A673 (cell line): ENCODE measurements at regions not wholly inside any gene's neighbourhood (a gene's known extent, or its start where the extent isn't known, plus 50 kb on each side); places are given as distances from the start of the nearest gene placed in this dataset.

Experiments used
- BruUV-seq: library from RNA; stranded (reverse); fragments of 400-500 nt; replicated peaks from 2 replicates; lab custom pipeline; 2021; lab: Mats Ljungman, UMichigan
- CTCF ChIA-PET: fragments of 300-600 bp; sonication (Branson Sonifier 250); formaldehyde crosslinking; loops from one replicate; lab custom pipeline; 2022; ENCODE audit warnings: antibody characterized with exemption; lab: Charles Lee
- POLR2A ChIA-PET: fragments of 300-600 bp; sonication (Branson Sonifier 250); formaldehyde crosslinking; loops from one replicate; lab custom pipeline; 2022; ENCODE audit warnings: antibody characterized with exemption; ENCODE audit not compliant: low non-redundant PET; lab: Charles Lee
- DNase-seq: peaks from one replicate; pipeline ENCODE4 v3.0.0-alpha.2; 2015; ENCODE audit warnings: low spot score
- H3K27ac ChIP-seq: fragments of 200-600 bp; sonication (generic); 2 replicates; pipeline ENCODE4 v1.5.1; 2016; ENCODE audit warnings: mixed run types, low read depth, mild to moderate bottlenecking, mixed read lengths, antibody characterized with exemption, low read length; ENCODE audit not compliant: poor library complexity, severe bottlenecking
- H3K27me3 ChIP-seq: fragments of 200-600 bp; sonication (generic); replicated peaks from 2 replicates; pipeline ENCODE4 v1.6.1; 2017; ENCODE audit warnings: mixed run types, low read depth, mild to moderate bottlenecking, mixed read lengths, antibody characterized with exemption, low read length; ENCODE audit not compliant: insufficient read depth, poor library complexity
- H3K36me3 ChIP-seq: fragments of 200-600 bp; sonication (generic); 2 replicates; pipeline ENCODE4 v1.6.1; 2016; ENCODE audit warnings: mixed run types, mild to moderate bottlenecking, mixed read lengths, antibody characterized with exemption, low read length; ENCODE audit not compliant: insufficient read depth, poor library complexity, severe bottlenecking
- H3K4me1 ChIP-seq: fragments of 200-600 bp; sonication (generic); 2 replicates; pipeline ENCODE4 v1.6.1; 2017; ENCODE audit warnings: mixed run types, mild to moderate bottlenecking, mixed read lengths, antibody characterized with exemption, low read length; ENCODE audit not compliant: insufficient read depth, poor library complexity, severe bottlenecking
- H3K4me3 ChIP-seq: fragments of 200-600 bp; sonication (generic); 2 replicates; pipeline ENCODE4 v1.5.1; 2016; ENCODE audit warnings: low read depth, mixed run types, mild to moderate bottlenecking, mixed read lengths, low read length; ENCODE audit not compliant: poor library complexity, severe bottlenecking
- H3K9me3 ChIP-seq: fragments of 200-600 bp; sonication (generic); 2 replicates; pipeline ENCODE4 v1.6.1; 2016; ENCODE audit warnings: mixed run types, low read depth, mild to moderate bottlenecking, mixed read lengths, antibody characterized with exemption, low read length; ENCODE audit not compliant: poor library complexity, severe bottlenecking
- EZH2 ChIP-seq: fragments of 200-600 bp; sonication (generic); IDR thresholded peaks from 2 replicates; pipeline ENCODE4 v1.6.1; 2017; ENCODE audit warnings: borderline replicate concordance, low read depth, mild to moderate bottlenecking, mixed read lengths, antibody characterized with exemption, low read length; ENCODE audit not compliant: poor library complexity, severe bottlenecking
- intact Hi-C: fragments of 100-400 bp; cut with micrococcal nuclease; formaldehyde crosslinking; loops from one replicate; pipeline ENCODE4 v1.10.0; 2022; ENCODE audit not compliant: unreplicated experiment
- TF ChIP-seq, protein P1 (sequence below): fragments of 300-800, 200-600 bp; sonication (generic); conservative IDR thresholded peaks from 2 replicates; pipeline ENCODE4 v1.5.1; 2017; ENCODE audit warnings: low read depth, mild to moderate bottlenecking, antibody characterized with exemption, low read length, moderate library complexity, mixed read lengths

- TF ChIP-seq EZH2 = no peak
- TF ChIP-seq, protein P1, sequence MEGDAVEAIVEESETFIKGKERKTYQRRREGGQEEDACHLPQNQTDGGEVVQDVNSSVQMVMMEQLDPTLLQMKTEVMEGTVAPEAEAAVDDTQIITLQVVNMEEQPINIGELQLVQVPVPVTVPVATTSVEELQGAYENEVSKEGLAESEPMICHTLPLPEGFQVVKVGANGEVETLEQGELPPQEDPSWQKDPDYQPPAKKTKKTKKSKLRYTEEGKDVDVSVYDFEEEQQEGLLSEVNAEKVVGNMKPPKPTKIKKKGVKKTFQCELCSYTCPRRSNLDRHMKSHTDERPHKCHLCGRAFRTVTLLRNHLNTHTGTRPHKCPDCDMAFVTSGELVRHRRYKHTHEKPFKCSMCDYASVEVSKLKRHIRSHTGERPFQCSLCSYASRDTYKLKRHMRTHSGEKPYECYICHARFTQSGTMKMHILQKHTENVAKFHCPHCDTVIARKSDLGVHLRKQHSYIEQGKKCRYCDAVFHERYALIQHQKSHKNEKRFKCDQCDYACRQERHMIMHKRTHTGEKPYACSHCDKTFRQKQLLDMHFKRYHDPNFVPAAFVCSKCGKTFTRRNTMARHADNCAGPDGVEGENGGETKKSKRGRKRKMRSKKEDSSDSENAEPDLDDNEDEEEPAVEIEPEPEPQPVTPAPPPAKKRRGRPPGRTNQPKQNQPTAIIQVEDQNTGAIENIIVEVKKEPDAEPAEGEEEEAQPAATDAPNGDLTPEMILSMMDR = no peak
- ChIA-PET CTCF (no interaction called here), POLR2A (no interaction called here)
- H3K9me3 ChIP-seq = no peaks in the 10 kb centered on the region
- H3K27ac ChIP-seq = no peak overlapping the region
- DNase-seq = no peak
- no peaks in the 10 kb centered on the region for H3K27me3 ChIP-seq
- no peaks in the 10 kb centered on the region for H3K36me3 ChIP-seq
- no peak overlapping the region for H3K4me3 ChIP-seq
- no TSS peak for BruUV-seq
- intact Hi-C loops = no loop called here
- no peaks in the 10 kb centered on the region for H3K4me1 ChIP-seq
Measured at GRCh38 chr7:157479326-157479725, 142.5 kb downstream of the DNAJB6 start.

GRCh38 chr7:157480371-157481050 is 143.7 kb downstream of the DNAJB6 start:
- no TSS peak for BruUV-seq
- intact Hi-C loops = no loop called here
- Histone ChIP-seq H3K36me3 (no peaks in the 10 kb centered on the region), H3K4me3 (no peak overlapping the region), H3K27me3 (peaks cover 5% of the 10 kb centered on the region), H3K9me3 (no peaks in the 10 kb centered on the region), H3K27ac (no peak overlapping the region), H3K4me1 (no peaks in the 10 kb centered on the region)
- ChIA-PET POLR2A (no interaction called here), CTCF (no interaction called here)
- DNase-seq = no peak
- TF ChIP-seq, protein P1 = no peak
- TF ChIP-seq EZH2 = no peak

GRCh38 chr7:157481389-157481788 is 144.6 kb downstream of the DNAJB6 start:
- TF ChIP-seq EZH2 = no peak
- TF ChIP-seq, protein P1 = no peak
- no peaks in the 10 kb centered on the region for H3K9me3 ChIP-seq
- H3K4me1 ChIP-seq = no peaks in the 10 kb centered on the region
- CTCF ChIA-PET = no interaction called here
- no peak overlapping the region for H3K27ac ChIP-seq
- intact Hi-C loops = no loop called here
- no peaks in the 10 kb centered on the region for H3K36me3 ChIP-seq
- peaks cover 5% of the 10 kb centered on the region for H3K27me3 ChIP-seq
- POLR2A ChIA-PET = no interaction called here
- H3K4me3 ChIP-seq = no peak overlapping the region
- no TSS peak for BruUV-seq
- DNase-seq = no peak
